WI38 (cell line): ENCODE measurements at regions not wholly inside any gene's neighbourhood (a gene's known extent, or its start where the extent isn't known, plus 50 kb on each side); places are given as distances from the start of the nearest gene placed in this dataset.

Experiments
- H3K4me3 ChIP-seq: 2 replicates; pipeline ENCODE4 v1.5.1; 2011; ENCODE audit warnings: low read depth, mild to moderate bottlenecking, control low read depth, low read length
- CTCF ChIP-seq: IDR thresholded peaks from 2 replicates; pipeline ENCODE4 v1.5.1; 2012; ENCODE audit warnings: low read depth, mild to moderate bottlenecking, control low read depth, low read length

GRCh38 chr2:177042311-177042710 lies 170.3 kb upstream of the HNRNPA3 start:
- no peak for TF ChIP-seq CTCF
- no peak overlapping the region for H3K4me3 ChIP-seq

GRCh38 chr2:177044671-177045070 lies 167.9 kb upstream of the HNRNPA3 start:
- no peak for TF ChIP-seq CTCF
- H3K4me3 ChIP-seq: no peak overlapping the region

GRCh38 chr2:177048981-177049380 lies 163.6 kb upstream of the HNRNPA3 start:
- no peak overlapping the region for H3K4me3 ChIP-seq
- TF ChIP-seq CTCF: no peak

GRCh38 chr2:177051278-177051677 lies 161.3 kb upstream of the HNRNPA3 start:
- no peak for TF ChIP-seq CTCF
- H3K4me3 ChIP-seq: no peak overlapping the region

GRCh38 chr2:177052471-177052870 lies 160.1 kb upstream of the HNRNPA3 start:
- H3K4me3 ChIP-seq: no peak overlapping the region
- TF ChIP-seq CTCF: no peak

GRCh38 chr2:177053038-177053437 lies 159.6 kb upstream of the HNRNPA3 start:
- no peak for TF ChIP-seq CTCF
- no peak overlapping the region for H3K4me3 ChIP-seq

- no peak for TF ChIP-seq CTCF
- no peak overlapping the region for H3K4me3 ChIP-seq
Measured at GRCh38 chr2:177053716-177054115, 158.9 kb upstream of the HNRNPA3 start.
